ENCODE measurements at regions not wholly inside any gene's neighbourhood (a gene's known extent, or its start where the extent isn't known, plus 50 kb on each side); places are given as distances from the start of the nearest gene placed in this dataset.

- Histone ChIP-seq H3K9ac (no peak overlapping the region), H4K20me1 (ENCODE audit: insufficient read depth) (no peaks in the 10 kb centered on the region), H2AFZ (ENCODE audit: low read depth) (no peak overlapping the region), H3K79me2 (ENCODE audit: insufficient read depth, low read depth) (no peaks in the 10 kb centered on the region), H3K4me3 (IDR thresholded peaks at IDR 0.05; ENCODE audit: insufficient read depth, low read depth, low read length) (no peak overlapping the region), H3K4me2 (no peak overlapping the region), H3K4me1 (ENCODE audit: low read depth, poor library complexity, severe bottlenecking) (no peaks in the 10 kb centered on the region), H3K27ac (no peak overlapping the region), H3K36me3 (ENCODE audit: insufficient read depth) (no peaks in the 10 kb centered on the region), H3K27me3 (ENCODE audit: insufficient read depth, low read depth) (no peaks in the 10 kb centered on the region)
- TF ChIP-seq CTCF (conservative IDR thresholded peaks at IDR 0.05; ENCODE audit: low read depth, low read length) = no peak
Observed at GRCh38 chr12:116495260-116495659, 63.9 kb upstream of the MAP1LC3B2 start.

- no peak for TF ChIP-seq CTCF (conservative IDR thresholded peaks at IDR 0.05; ENCODE audit: low read depth, low read length)
- no peak overlapping the region for H3K4me3 ChIP-seq (IDR thresholded peaks at IDR 0.05; ENCODE audit: insufficient read depth, low read depth, low read length)
- H3K27me3 ChIP-seq (ENCODE audit: insufficient read depth, low read depth) = no peaks in the 10 kb centered on the region
- H3K79me2 ChIP-seq (ENCODE audit: insufficient read depth, low read depth) = no peaks in the 10 kb centered on the region
- H4K20me1 ChIP-seq (ENCODE audit: insufficient read depth) = no peaks in the 10 kb centered on the region
- H3K9ac ChIP-seq = no peak overlapping the region
- H3K36me3 ChIP-seq (ENCODE audit: insufficient read depth) = no peaks in the 10 kb centered on the region
- H2AFZ ChIP-seq (ENCODE audit: low read depth) = no peak overlapping the region
- no peak overlapping the region for H3K27ac ChIP-seq
- H3K4me1 ChIP-seq (ENCODE audit: low read depth, poor library complexity, severe bottlenecking) = no peaks in the 10 kb centered on the region
- H3K4me2 ChIP-seq = no peak overlapping the region
Observed at GRCh38 chr12:116497051-116497591, 62.1 kb upstream of the MAP1LC3B2 start.

- no peak for TF ChIP-seq CTCF (conservative IDR thresholded peaks at IDR 0.05; ENCODE audit: low read depth, low read length)
- Histone ChIP-seq H3K27me3 (ENCODE audit: insufficient read depth, low read depth) (no peaks in the 10 kb centered on the region), H3K79me2 (ENCODE audit: insufficient read depth, low read depth) (no peaks in the 10 kb centered on the region), H2AFZ (ENCODE audit: low read depth) (no peak overlapping the region), H4K20me1 (ENCODE audit: insufficient read depth) (no peaks in the 10 kb centered on the region), H3K9ac (no peak overlapping the region), H3K36me3 (ENCODE audit: insufficient read depth) (no peaks in the 10 kb centered on the region), H3K4me1 (ENCODE audit: low read depth, poor library complexity, severe bottlenecking) (no peaks in the 10 kb centered on the region), H3K27ac (no peak overlapping the region), H3K4me2 (no peak overlapping the region), H3K4me3 (IDR thresholded peaks at IDR 0.05; ENCODE audit: insufficient read depth, low read depth, low read length) (no peak overlapping the region)
Observed at GRCh38 chr12:116498471-116498870, 60.7 kb upstream of the MAP1LC3B2 start.

GRCh38 chr12:116502141-116502725 lies 56.9 kb upstream of the MAP1LC3B2 start:
- Histone ChIP-seq H3K4me3 (IDR thresholded peaks at IDR 0.05; ENCODE audit: insufficient read depth, low read depth, low read length) (no peak overlapping the region), H3K4me1 (ENCODE audit: low read depth, poor library complexity, severe bottlenecking) (no peaks in the 10 kb centered on the region), H3K4me2 (no peak overlapping the region), H3K79me2 (ENCODE audit: insufficient read depth, low read depth) (no peaks in the 10 kb centered on the region), H3K36me3 (ENCODE audit: insufficient read depth) (no peaks in the 10 kb centered on the region), H4K20me1 (ENCODE audit: insufficient read depth) (no peaks in the 10 kb centered on the region), H2AFZ (ENCODE audit: low read depth) (no peak overlapping the region), H3K27me3 (ENCODE audit: insufficient read depth, low read depth) (no peaks in the 10 kb centered on the region), H3K9ac (no peak overlapping the region), H3K27ac (no peak overlapping the region)
- TF ChIP-seq CTCF (conservative IDR thresholded peaks at IDR 0.05; ENCODE audit: low read depth, low read length) = no peak

Data from KMS-11 (cell line).